Suppressor macrophage treated with lipopolysaccharide for 4 hours (primary cell): ENCODE measurements at regions not wholly inside any gene's neighbourhood (a gene's known extent, or its start where the extent isn't known, plus 50 kb on each side); places are given as distances from the start of the nearest gene placed in this dataset.

Experiments
- DNase-seq: peaks from one replicate; pipeline ENCODE4 v3.0.0-alpha.2; 2020

- DNase-seq = no peak
Observed at GRCh38 chr4:12265554-12265953, 836.9 kb upstream of the HS3ST1 start.

- no peak for DNase-seq
Observed at GRCh38 chr4:12260453-12260852, 831.8 kb upstream of the HS3ST1 start.

DNA sequence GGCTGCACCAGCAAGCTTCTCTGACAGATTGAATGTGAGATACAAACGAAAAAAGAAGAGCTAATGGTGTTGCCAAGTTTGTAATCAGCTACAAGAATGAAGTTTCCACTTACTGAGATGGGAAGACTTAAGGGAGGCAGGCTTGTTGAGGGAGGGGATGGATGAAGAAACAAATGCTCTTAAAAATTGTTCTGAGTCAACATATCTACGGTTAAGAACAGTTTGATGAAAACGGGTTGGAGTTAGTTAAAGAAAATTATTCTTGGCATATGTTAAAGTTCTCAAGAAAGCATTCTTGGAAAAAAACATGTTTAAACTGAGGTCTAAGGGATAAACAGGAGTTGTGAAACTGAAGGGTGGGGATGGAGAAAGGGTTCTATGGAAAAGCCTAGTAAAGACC lies 816.3 kb upstream of the HS3ST1 start:
- DNase-seq = no peak

- no peak for DNase-seq
Observed at GRCh38 chr4:12242354-12242753, 813.7 kb upstream of the HS3ST1 start.

DNA sequence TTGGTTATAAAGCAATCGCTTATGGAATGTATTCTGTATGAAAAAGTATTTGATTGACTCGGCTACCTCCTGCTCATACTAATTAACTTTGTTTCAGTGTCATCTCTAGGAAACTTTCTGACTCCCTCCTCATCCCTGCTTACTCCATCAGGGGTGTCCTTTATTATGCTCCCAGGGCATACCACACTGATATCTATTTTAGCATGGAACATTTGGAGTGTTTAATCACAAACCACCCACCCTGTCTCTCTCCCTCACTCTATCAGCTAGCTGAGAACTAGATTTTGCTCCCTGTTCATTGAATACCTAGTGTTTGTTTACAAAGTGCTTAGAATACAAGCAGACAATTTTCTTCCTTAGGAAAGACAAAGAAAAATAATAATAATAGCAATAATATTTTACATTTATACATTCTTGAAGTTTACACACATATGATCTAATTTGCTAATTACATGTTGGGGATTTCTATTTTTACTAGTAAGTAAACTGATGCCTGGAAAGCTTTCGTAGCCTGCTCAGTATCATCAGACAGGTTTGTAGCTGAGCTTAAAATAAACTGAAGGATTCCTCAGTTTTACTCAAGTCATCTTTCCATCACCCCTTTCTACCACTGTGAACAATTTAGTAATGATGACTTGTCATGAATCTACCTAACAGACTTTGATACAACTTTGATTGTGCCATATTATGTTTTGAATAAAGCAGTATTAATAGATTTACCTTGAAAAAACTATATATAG lies 811.4 kb upstream of the HS3ST1 start:
- no peak for DNase-seq

- no peak for DNase-seq
Observed at GRCh38 chr4:12231098-12231497, 802.4 kb upstream of the HS3ST1 start.

GRCh38 chr4:12221031-12221430 lies 792.3 kb upstream of the HS3ST1 start:
- peak; percentile 44 for DNase-seq

DNA sequence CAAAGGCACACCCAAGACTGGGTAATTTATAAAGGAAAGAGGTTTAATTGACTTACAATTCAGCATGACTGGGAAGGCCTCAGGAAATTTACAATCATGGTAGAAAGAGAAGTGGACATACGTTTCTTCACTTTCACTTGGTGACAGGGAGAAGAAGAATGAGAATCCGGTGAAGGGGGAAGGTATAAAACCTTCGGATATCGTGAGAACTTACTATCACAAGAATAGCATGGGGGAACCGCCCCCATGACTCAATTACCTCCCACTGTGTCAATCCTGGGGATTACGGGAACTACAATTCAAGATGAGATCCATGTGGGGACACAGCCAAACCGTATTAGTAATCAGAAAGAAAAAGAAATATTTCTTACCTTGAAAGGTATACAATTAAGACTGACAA lies 782.9 kb upstream of the HS3ST1 start:
- DNase-seq = no peak

- no peak for DNase-seq
Observed at GRCh38 chr4:12207396-12207795, 778.7 kb upstream of the HS3ST1 start.

DNA sequence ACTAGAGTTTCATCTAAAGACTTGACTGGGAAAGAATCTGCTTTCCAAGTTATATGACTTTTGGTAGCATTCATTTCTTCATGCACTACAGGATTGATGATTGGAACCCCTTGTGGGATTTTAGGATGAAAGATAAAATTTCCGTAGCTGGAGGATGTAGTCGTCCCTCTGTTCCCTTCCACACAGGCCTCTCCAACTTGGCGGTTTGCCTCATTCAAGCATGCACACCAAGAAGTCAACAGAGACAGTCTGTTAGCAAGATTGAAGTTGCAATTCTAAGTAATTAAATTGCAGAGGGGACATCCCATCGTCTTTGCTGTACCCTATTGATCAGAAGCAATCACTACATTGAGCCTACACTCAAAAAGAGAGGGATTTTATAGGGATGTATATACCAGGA lies 777.4 kb upstream of the HS3ST1 start:
- DNase-seq = no peak

DNA sequence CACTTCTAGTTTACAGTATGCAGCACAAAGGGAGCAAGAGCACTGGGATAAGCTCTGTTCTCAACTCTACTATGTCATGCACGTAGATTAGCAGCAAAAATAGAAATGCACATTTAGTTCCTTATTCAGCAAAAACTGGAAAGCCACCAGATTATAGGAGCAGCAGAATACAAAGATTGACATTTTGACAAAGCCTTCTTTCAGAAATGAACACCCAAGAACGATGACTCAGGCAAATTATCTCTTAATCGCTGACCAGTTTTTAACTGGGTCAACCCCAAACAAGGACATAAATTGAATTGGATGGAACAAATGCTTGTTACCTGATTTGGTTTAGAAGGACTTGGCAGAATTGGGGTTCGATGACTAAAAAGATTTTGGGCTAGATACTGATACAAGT lies 775.3 kb upstream of the HS3ST1 start:
- no peak for DNase-seq

DNA sequence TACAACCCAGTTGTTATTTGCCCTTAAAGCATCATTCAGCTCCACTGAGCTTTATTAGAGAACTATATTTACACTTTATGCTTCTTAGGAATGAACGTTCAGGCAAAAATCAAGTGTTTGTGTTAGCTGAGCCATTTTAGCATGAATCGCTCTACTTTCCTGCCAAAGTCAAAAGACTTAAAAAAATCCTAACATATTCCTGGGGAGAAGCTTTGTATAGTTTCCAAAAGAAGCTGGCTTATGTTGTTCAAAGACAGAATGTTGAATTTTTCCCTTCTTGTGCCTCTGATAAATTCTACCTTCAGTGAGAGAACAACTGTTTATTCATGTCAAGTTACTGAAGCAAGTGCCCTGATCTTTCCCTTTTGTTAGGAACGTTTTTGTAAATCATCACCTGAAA lies 771.5 kb upstream of the HS3ST1 start:
- DNase-seq = no peak

DNA sequence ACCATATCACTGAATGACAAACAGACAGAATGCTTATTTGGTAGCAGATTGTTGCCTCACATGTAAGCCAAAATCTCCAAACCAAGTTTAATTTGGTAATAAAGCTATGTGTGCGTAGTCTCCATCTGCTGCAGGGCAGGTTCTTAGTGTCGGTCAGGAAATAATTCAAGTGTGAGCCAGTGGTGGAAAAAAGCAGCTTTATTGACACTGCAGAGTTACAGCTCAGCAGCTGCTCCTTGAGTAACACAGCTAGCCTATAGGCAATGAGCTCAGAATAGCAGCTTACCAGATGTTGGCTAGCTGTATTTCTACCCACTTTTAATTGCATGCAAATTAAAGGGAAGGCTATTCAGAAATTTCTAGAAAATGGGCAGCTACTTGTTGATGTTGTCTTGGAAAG lies 757.8 kb upstream of the HS3ST1 start:
- DNase-seq = no peak

DNA sequence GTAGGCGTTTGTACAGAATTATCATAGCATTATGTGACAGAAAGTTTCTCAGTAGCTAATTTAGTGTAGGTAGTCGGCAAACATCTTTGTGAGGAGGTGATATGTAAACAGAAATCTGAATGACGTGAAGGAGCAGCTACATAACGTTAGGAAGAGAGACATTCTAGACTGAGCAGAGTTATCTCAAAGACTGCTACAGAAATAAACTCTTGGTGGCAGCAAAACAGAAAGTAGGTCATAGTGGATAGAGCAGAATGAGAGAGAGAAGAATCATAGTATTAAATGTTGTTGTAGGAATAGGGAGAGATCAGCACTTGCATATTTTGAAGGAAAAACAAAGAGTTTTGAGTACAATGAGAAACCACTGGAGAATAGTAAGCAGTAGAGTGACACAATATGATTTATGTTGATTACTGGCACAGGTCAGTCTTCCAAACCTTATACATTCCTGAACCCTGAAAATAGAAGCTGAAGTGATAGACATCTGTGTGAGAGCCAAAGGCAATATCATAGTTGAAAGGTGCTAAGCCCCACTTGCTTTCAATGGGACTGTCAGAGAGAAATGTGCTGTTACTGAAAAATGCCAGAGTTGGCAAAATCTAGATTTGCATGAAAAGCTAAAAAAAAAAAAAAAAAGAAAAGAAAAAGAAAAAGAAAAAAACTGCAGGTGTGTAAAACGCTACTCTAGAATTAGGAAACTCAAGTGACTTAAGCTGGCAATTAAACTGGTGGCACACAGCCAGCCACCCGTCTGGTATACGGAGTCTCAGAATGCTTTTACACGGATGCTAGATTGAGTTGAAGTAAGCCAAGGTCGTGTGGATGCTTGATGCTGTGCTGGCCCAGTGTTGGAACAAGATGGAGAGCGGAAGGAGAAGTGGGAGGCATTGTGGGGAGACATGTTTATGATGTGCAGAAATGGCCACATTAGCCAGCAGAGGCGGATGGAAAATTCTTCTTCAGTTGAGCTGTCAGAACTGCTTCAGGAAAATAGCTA lies 750.2 kb upstream of the HS3ST1 start:
- no peak for DNase-seq

DNA sequence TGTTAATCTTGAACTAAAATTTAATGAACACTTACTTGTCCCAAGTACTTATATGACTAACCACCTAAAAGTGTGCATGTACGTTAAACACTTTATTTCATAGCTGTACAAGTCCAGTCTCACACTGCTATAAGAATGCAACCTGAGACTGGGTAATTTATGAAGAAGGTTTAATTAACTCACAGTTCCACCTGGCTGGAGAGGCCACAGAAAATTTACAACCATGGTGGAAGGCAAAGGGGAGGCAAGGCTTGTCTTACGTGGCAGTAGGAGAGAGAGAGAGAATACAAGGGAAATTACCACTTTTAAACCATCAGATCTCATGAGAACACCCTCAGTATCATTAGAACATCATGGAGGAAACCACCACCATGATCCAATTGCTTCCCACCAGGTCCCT lies 748.7 kb upstream of the HS3ST1 start:
- no peak for DNase-seq

GRCh38 chr4:12173496-12173895 lies 744.8 kb upstream of the HS3ST1 start:
- DNase-seq = no peak

DNA sequence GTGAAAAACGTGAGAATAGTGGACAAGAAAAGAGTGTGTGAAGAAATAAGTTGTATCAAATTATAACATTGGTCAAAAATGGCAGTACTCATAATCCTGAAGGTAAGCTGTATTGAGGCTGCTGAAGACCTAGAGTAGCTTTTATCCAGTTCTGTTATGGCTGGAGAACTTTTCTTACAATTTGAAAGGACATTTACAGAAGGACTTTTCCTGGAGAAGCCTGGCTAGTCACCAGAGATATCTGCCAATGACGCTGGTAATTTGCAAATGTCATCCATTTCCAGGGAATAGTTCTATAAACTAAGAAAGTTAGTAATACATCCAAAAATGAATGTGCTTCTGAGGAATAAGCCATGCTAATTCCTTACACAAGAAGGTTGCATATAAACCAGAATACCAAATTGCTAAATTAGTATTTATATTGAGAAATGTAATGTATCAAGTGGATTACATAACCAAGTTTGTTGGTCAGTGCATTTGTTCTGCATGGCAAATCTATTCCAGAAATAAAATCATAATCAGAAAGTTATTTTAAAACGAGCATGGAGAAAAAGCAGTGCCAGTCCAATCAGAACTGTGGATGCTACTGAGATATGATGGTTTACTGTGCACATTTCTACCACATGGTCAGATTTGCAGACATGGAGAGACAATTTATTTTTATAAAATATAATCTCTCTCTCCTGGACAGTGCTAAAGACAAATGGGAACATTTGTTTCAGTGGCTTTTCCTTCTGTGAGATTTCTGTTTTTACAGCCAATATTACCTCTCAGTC lies 743.7 kb upstream of the HS3ST1 start:
- DNase-seq = no peak

GRCh38 chr4:12170308-12170707 lies 741.6 kb upstream of the HS3ST1 start:
- DNase-seq = no peak

- DNase-seq = peak; percentile 7
Observed at GRCh38 chr4:12165616-12166015, 736.9 kb upstream of the HS3ST1 start.

GRCh38 chr4:12146339-12146738 lies 717.6 kb upstream of the HS3ST1 start:
- DNase-seq = no peak

- no peak for DNase-seq
Observed at GRCh38 chr4:12145768-12146167, 717.1 kb upstream of the HS3ST1 start.

GRCh38 chr4:12145106-12145505 lies 716.4 kb upstream of the HS3ST1 start:
- no peak for DNase-seq

DNA sequence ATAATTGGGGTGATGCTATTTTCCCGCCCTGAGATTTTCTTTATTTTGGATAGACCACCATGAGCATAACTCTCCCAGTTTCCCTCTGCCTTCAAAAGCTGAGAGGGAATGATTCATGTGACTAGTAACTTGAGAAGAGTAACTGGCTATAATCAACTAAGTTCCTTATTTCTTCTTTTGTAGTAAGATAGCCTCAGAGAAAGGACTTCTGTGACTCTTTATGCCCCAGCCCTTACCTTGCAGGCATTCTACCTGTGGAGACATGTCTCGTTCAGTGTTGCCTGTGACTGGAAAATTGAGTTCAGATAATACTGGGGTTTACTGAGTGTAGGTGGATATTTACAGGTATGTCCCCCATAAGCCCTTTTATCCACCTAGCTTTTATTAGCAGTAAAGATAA lies 715.4 kb upstream of the HS3ST1 start:
- no peak for DNase-seq
